Caki2 (cell line): ENCODE measurements at regions not wholly inside any gene's neighbourhood (a gene's known extent, or its start where the extent isn't known, plus 50 kb on each side); places are given as distances from the start of the nearest gene placed in this dataset.
"Not testable (repeated sequence)": the region's sequence is repeated elsewhere in the genome, so short reads cannot be mapped to it uniquely, and the experiment has no call there.

Experiments used
- DNase-seq: peaks from one replicate; pipeline ENCODE4 v3.0.0-alpha.2; 2015; ENCODE audit warnings: low read depth
- in situ Hi-C: cut with HindIII; loops from 2 replicates; pipeline ENCODE4 v1.10.0; 2016; ENCODE audit warnings: low sequenced_read_pairs, low pct_unique_long_range_greater_than_20kb, mixed read lengths

DNA sequence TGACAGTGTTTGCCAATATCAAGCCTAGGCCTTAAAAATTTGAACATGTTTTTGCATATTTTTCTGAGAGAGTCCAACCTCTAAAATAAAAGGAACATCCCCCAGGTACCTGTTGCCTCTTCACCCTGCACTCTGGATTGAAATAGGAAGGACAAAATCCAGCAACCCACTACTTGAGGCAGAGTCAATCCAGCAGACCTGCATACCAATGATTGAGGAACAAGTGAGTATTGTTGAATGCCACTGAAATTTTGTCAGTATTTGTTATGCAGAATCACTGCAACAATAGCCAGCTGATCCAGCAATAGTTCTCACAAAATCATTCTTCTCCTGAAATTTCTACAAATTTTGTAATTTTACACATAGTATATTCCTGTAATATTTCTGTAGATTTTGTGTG, 460.6 kb upstream of the FOXG1 start:
- no peak for DNase-seq
- in situ Hi-C loops: no loop called here

DNA sequence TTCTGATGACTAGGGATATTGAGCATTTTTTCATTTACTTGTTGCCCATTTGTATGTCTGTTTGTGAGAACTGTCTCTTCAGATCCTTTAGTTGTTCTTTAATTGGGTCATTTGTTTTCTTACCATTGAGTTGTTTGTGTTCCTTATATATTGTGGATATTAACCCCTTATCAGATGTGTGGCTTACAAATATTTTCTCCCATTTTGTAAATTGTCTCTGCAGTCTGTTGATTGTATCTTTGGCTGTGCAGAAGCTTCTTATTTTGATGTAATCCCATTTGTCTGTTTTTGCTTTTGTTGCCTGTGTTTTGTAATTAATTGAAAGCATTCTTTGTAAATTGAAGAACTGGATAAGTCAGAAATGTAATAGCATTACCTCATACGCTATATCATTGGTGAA, 459.1 kb upstream of the FOXG1 start:
- in situ Hi-C loops: no loop called here
- DNase-seq: no peak

DNA sequence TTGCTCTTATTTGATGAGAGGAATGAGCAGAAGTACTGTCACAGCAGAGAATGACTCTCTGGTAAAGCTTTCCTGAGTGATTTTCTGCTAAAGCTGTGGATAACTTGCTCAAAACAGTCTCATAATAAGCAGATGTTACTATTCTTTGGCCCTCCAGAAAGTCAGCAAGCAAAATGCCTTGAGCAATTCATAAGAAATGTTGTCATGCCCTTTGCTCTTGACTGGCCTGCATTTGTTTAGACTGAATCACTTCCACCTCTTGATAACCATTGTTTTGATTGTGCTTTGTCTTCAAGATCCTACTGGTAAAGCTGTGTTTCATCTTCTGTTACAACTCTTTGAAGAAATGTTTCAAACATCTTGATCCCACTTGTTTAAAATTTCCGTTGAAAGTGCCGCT, 457.9 kb upstream of the FOXG1 start:
- in situ Hi-C loops: no loop called here
- DNase-seq: peak; percentile 30

DNA sequence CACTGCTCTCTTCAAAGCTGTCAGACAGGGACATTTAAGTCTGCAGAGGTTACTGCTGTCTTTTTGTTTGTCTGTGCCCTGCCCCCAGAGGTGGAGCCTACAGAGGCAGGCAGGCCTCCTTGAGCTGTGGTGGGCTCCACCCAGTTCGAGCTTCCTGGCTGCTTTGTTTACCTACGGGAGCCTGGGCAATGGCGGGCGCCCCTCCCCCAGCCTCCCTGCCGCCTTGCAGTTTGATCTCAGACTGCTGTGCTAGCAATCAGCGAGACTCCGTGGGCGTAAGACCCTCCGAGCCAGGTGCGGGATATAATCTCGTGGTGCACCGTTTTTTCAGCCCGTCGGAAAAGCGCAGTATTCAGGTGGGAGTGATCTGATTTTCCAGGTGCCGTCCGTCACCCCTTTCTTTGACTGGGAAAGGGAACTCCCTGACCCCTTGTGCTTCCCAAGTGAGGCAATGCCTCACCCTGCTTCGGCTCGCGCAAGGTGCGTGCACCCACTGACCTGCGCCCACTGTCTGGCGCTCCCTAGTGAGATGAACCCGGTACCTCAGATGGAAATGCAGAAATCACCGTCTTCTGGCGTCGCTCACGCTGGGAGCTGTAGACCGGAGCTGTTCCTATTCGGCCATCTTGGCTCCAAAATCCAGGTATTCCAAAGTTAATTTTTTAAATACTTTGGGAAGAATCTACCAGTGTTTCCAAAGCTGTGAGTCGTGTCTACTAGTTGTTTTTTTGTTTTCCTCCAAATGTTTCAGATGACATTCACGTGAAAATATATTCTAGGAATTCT, 448.5 kb upstream of the FOXG1 start:
- DNase-seq, in situ Hi-C loops: not testable (repeated sequence)

DNA sequence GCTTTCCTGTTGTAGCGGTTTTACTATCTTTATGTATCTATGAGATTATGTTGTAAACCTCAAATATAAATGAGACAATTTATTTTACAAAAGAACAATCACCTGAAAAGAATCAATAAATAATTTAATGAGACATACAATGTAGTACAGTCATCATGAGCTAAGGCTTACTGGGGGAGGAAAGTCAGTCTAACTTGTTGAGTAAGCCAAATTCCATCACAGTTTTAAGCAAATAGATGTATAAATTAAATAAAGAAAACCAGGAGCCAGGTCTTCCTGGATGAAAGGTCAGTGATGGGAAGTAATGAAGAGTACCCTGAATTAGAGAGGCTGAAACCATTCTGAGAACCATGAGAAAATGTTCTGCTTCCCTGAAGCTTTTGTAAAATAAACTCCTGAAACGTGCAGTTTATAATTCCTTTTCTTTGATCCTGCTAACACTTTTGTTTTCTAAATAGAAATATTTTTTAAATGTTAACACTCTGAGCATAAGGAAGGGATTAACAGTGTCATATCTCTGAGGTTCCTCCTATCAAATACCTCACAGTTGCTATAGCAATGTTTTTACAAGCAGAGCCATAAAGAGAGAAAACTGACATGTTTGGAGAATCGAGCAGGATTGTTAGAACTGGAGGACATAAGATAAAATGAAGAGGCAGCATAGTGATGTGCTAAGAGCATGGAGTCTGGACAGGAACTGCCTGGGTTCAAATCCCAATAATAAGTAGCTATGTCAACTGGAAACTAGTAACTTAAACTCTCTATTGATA, 444.9 kb upstream of the FOXG1 start:
- in situ Hi-C loops: no loop called here
- no peak for DNase-seq

- DNase-seq: no peak
- in situ Hi-C loops: no loop called here
These were observed 443.2 kb upstream of the FOXG1 start for GRCh38 chr14:28323366-28323765.

DNA sequence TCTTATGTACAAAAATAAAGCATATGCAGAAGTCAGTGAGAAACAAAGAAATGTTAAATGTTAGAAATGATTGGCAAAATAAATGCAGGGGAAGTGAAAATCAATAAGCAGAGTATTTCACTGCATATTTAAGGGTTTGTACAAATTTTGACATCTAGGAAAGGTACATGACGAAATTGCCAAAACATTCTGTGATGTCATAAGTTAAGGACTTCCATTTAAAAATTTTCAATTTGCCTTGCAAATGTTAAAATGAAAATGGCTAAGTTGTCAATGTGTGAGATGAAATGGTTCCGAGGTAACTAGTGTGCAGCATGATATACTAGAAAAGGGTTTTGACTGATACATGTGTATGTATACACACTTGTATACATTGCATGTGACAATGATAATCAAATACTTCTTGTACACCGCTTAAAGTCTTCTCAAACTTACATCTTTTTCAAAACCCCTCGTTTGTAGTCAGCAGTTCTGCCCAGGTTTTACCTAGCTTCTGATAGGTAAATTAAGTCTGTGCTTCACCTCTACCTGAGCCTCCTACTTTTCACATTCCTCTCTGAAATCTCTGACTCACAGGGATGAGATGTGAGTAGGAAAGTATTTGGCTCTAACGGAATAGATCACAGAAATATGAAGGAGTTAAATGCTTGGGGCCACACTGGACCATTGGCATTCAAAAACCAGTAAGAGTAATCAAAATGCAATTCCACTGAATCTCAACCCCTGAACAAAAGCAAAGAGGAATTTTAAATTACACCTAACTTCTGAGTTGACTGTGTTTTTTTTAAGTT, 442.4 kb upstream of the FOXG1 start:
- no peak for DNase-seq
- in situ Hi-C loops: no loop called here

- no peak for DNase-seq
- in situ Hi-C loops: no loop called here
These were observed 425.8 kb upstream of the FOXG1 start for GRCh38 chr14:28340816-28341215.

DNA sequence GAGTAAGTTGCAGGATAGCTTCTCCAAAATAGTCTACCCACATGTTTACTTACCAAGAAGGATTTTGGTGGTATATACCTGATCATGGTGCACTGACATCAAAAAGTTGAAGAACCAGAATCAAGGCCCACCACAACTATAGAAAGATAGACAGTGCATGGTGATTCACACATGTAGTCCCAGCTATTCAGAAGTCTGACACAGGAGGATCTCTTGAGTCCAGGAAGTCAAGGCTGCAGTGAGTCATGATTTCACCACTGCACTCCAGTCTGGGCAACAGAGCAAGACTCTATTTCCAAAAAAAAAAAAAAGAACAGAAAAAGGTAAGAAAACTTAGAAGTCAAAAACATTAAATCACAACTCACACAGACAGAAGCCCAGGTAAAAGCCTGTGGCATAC, 422.2 kb upstream of the FOXG1 start:
- in situ Hi-C loops: no loop called here
- DNase-seq: no peak

DNA sequence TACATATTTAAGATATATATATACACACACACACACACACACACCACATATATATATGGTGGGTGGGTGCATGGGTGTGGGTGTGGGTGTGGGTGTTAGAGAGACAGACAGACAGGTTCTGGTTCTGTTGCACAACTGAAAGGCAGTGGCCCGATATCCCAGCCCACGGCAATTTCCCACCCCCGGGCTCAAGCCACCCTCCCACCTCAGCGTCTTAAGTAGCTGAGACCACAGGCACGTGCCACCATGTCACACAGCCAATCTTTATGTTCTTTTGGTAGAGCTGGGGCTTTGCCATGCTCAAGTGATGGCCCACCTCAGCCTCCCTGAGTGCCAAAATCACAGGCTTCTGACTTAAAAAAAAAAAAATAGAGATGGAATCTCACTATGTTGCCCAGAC, 417.8 kb upstream of the FOXG1 start:
- DNase-seq: no peak
- in situ Hi-C loops: no loop called here

GRCh38 chr14:28356819-28357218, 409.8 kb upstream of the FOXG1 start:
- no peak for DNase-seq
- in situ Hi-C loops: no loop called here

DNA sequence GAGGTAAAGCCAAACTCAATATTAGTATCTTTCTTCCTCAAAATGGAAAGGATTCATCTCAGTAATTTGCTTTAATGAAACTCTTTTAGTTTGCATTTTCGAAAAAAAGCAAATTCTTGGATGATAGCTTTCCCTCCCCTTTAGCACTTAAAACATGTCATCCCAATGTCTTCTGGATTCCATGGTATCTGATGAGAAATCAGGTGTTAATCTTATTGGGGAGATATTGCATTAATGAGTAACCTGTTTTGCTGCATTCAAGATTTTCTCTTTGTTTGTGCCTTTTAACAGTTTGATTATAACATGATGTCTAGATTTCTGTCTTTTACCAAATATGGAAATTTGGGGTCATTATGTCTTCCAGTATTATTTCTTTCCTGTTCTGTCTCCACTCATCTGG, 405.1 kb upstream of the FOXG1 start:
- DNase-seq: no peak
- in situ Hi-C loops: no loop called here

DNA sequence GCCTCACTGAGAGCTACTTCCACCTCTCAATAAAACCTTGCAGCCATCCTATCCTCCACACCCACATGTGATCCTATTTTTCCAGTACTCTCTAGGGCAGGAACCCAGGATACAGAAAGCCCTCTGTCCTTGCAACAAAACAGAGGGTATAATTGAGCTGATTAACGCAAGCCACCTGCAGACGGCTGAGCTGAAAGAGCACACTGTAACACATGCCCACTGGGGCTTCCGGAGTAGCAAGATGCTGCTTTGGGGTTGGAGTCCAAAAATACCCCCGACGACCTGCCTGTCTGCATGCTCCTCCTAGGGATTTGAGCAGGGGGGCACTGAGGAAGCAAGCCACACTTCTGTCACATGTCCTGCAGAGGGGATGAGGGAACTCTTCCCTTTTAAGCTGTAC, 401.1 kb upstream of the FOXG1 start:
- DNase-seq: no peak
- in situ Hi-C loops: no loop called here

DNA sequence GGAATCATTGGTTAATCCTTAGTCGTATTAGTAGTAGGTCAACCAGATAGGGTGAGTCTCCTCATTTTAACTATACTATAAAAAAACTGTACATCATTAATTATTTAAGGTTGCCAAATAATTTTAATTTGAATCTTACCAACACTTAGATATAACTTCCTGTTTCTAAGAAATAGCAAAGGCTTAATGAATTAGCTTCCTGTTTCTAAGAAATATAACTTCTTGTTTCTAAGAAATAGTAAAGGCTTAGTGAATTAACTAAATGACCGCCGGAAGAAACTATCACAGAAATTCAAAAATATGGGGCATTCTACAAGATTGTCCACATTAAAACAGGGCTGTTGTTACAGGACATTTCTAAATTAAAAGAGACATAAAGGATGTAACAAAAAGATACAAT, 392.9 kb upstream of the FOXG1 start:
- DNase-seq: no peak
- in situ Hi-C loops: no loop called here

GRCh38 chr14:28375295-28375694, 391.3 kb upstream of the FOXG1 start:
- no peak for DNase-seq
- in situ Hi-C loops: no loop called here

DNA sequence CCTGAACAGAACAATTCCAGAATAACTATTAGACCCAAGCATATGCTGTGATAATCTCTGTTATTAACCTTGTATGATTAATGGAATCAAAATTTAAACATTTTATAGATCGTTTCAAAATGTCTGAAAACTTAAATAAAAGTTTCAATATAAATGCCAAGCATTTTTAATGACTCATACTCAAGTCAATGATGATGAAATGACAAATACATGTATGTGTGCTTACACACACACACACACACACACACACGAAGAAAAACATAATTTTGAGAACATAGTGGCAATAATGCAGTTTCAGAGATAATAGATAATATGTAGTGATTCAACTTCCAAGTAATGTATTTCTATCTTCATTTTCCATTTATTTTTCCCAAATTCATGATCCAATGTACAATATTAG, 384.9 kb upstream of the FOXG1 start:
- in situ Hi-C loops: no loop called here

GRCh38 chr14:28382444-28383190, 384.0 kb upstream of the FOXG1 start:
- in situ Hi-C loops: no loop called here
- DNase-seq: peak; percentile 3

More for the DNA sequence above, 384.9 kb upstream of the FOXG1 start:
- no peak for DNase-seq

GRCh38 chr14:28398506-28398905, 368.1 kb upstream of the FOXG1 start:
- in situ Hi-C loops: no loop called here
- DNase-seq: no peak
